Suprapubic skin (tissue), 4 donors: ENCODE measurements at regions not wholly inside any gene's neighbourhood (a gene's known extent, or its start where the extent isn't known, plus 50 kb on each side); places are given as distances from the start of the nearest gene placed in this dataset.

Experiments used
- CTCF ChIP-seq, 2 donors: fragments of 200-600 bp in 1 of 2; fragments of 450-650 bp in 1 of 2; sonication (generic) in 1 of 2; IDR thresholded peaks; one replicate each; pipeline ENCODE4 v1.5.1; 2016 to 2019; ENCODE audit warnings: antibody characterized with exemption in 2 of 2, mild to moderate bottlenecking in 1 of 2, moderate library complexity in 1 of 2
- EP300 ChIP-seq: sonication (generic); formaldehyde crosslinking; IDR thresholded peaks from one replicate; pipeline ENCODE4 v1.6.1; 2017; ENCODE audit warnings: antibody characterized with exemption
- POLR2A ChIP-seq, 2 donors: fragments of 450-650 bp; IDR thresholded peaks; one replicate each; pipeline ENCODE4 v1.6.1; 2017; ENCODE audit warnings: antibody characterized with exemption in 2 of 2, mild to moderate bottlenecking in 2 of 2, moderate library complexity in 2 of 2
- POLR2AphosphoS5 ChIP-seq, 3 donors: sonication (generic); formaldehyde crosslinking; IDR thresholded peaks; one replicate each; pipeline ENCODE4 v1.6.1; 2017; ENCODE audit warnings: antibody characterized with exemption in 3 of 3

DNA sequence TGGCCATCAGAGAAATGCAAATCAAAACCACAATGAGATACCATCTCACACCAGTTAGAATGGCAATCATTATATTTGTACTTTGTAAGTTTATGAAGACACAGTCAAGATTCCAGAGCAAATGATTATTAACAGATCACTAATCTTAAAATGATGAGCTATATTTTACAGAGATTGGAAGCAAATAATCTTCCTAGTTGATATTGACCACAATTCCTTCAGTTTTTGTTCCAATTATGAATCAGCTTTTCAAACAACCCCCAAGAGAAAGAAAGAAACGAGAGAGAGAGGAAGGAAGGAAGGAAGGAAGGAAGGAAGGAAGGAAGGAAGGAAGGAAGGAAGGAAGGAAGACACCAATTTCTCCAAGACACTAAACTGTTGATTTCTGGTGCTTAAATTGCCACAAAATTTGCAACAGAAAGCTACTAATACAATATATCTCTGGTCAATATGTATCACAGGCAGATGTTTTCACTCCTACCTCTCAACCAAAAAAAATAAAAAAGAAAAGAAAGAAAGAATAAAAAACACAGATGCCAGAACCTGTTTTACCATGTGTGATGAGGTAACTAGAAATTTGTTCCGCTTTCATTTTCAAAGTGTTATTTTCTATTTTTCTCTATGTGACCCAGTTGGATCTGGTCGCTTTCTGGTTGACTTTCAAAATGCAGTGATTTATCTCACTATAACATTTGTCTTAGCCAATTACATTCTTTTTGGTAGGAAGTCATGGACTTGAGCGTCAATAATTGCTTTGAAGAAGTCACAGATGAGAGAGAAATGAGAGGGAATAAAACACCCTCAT lies 1609.6 kb downstream of the SI start:
- TF ChIP-seq CTCF (IDR thresholded peaks at IDR 0.05) (no peak), EP300 (no peak), POLR2A (IDR thresholded peaks at IDR 0.05) (no peak), POLR2AphosphoS5 (IDR thresholded peaks at IDR 0.05) (no peak)
